GM21529 (cell line): ENCODE measurements at regions not wholly inside any gene's neighbourhood (a gene's known extent, or its start where the extent isn't known, plus 50 kb on each side); places are given as distances from the start of the nearest gene placed in this dataset.
A peak's percentile ranks its signal among the peaks of the same experiment; 100 is the strongest.

Experiments
- ATAC-seq: cut with Tn5 transposase; IDR thresholded peaks from one replicate; pipeline ENCODE4 v1.9.1; 2021; ENCODE audit not compliant: unreplicated experiment

- ATAC-seq: peak; percentile 22
These were observed 146.0 kb upstream of the PLEKHG7 start for GRCh38 chr12:92556637-92557421.

DNA sequence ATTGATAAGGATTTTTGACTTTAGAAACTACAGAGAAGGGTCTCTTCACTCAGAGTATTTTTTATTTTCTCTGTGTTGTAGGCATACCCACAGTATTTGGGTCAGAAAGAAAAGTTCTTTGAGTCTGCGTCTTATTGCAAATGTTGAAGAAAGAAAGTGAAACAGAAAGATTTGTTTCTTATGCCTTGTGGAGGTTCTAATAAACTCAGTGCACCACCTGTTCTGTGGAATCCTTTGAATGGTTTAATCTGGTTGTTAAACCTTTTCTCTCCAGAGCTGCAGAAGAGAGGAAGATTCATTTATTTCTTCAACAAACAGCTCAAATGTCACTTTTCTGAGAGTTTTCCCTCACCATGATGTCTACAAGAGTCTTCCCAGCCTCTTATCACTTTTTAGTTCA, 146.6 kb upstream of the PLEKHG7 start:
- peak; percentile 35 for ATAC-seq

DNA sequence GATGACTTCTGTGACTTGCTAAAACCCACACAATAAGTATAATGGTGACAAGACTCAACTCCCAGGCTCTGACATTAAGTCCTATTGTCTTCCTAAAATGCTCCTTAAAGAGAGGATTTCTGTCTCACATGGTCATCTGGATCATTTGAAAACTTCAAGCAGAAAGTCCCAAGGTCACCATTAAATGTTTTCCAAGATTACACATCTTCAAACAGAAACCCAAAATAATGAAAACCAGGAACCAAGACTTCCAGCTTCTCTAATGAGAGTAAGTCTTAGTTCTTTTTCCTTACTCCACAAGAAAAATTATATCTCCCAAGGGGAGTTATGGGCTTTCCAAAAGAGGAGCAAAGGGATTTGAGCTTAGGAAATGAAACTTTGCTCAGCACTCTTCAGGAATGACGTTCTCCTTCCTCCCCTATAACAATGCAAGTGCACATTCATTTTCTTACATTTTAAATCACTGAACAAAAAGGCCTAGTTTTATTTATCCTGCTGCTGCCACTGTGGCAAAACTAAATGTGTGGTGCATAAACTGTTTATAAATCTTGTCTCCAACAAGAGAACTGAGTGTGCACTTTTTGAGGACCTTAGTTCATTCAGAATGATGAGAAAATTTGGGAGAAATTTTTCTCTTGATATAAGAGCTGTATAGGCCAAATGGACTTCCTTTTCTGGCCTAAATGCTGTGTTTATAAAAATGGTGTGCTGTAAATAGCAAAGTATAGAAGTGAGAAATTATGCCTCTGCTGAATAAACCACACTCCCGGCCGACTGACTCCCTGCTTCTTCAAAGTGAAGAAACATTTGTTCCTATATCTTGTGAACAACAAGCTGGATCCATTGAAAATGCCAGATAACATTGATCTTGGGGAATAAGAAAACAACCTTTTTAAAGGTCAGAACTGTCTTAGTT, 148.4 kb upstream of the PLEKHG7 start:
- ATAC-seq: no peak

- no peak for ATAC-seq
These were observed 149.4 kb upstream of the PLEKHG7 start for GRCh38 chr12:92553389-92553788.

DNA sequence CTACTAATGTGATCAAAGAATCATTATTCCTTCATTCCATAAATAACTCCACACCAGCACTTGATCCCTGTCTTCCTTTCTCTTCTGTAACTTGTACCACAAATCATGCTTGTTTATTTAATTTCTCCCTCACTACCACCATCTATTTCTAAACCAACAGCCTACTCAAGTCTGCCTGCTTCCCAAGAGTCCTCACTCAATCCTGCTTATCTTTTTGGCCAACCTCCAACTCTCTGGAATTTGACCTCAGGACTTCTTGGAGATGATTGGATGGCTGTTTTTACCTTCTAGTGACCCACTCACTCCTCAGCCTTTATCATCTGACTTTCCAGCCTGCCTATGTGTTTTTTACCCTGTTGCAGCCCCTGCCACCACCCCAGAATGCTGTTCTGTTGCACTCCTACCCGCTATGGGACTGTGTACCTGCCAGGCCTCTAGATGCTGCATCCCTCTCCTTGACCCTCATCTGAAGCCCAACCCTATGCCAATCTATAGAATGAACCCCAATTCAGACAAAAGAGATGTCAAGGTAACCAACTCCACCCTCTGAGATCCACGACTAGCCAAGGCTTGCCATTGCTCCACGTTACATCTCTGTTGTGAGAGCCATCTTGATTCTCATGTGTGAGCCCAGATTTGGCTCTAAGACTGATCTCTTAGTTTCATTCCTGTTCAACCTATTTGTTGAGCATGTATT, 150.2 kb upstream of the PLEKHG7 start:
- no peak for ATAC-seq

GRCh38 chr12:92551853-92552397, 150.9 kb upstream of the PLEKHG7 start:
- peak; percentile 75 for ATAC-seq

DNA sequence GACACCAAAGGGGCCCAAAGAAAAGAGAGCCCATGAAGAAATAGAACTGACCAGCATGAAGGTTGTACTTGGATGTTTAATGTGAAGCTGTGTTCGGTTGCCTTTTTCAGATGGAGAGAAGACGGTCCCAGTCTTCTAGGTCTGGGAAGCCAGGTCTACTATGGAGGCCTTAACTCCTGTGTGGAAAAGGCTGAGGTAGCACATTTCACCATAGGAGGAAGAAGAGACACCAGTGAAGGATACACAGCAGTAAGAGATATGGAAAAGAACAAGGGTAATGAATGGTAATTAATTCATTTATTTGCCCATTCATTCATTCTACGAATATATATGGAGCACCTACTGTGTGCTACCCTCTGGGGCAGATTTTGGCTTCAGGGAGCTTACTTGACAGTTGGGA, 151.6 kb upstream of the PLEKHG7 start:
- no peak for ATAC-seq

GRCh38 chr12:92550661-92551060, 152.1 kb upstream of the PLEKHG7 start:
- no peak for ATAC-seq

- ATAC-seq: no peak
These were observed 152.5 kb upstream of the PLEKHG7 start for GRCh38 chr12:92550254-92550653.

DNA sequence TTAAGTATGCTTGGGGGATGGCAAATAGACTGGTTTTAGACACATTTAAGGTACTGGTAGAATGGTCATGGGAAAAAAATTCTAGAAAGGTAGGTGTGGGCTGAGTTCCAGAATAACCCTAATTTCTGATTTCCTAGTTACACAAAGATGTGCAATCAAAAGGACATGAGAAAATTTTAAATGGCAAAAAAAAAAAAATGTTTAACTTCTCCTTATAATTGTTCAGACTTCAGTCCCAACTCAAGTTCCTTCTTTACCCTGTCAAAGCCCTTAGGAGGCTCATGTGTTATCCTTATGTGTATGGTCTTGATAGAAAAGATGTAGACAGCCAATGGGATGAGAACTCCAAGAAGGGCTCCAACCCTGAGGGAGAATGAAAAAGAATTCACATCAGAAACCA, 153.3 kb upstream of the PLEKHG7 start:
- no peak for ATAC-seq

DNA sequence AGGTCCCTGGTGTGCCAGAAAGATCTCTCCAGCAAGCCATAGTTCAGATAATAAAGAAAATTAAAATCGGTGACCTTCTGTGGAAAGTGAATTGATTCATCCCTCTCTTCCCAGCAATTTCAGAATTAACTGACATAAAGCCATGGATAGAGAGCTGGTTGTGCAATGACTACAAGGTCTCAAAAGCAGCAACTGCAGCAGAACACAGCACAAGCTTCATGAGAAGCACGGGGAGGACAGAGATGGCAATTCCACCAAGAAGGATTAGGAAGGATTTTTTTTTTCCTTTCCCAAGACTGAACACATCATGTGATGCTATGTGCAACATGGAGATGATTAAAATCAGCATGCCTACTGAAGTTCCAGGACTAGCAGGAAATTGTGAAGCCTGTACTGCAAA, 154.9 kb upstream of the PLEKHG7 start:
- ATAC-seq: no peak

DNA sequence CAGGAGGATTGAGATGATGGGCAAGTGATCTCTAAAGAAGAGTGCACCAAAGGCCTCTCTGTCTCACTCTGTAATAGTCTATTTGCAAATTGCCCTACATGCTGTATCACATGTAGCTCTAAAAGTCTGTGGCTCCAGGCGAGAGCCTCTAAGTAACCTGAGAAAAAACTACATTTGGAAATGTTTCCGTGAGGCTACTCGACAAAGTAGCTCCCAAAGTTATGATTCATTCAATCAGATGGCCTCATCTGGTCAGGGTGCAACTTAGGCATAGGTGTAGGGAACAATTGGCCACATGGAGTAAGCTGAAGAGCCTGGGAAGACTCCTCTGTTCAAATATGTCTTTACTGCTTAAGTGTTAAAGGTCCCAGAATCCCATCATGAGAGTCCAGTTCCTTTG, 155.4 kb upstream of the PLEKHG7 start:
- ATAC-seq: no peak

GRCh38 chr12:92546635-92547348, 156.0 kb upstream of the PLEKHG7 start:
- ATAC-seq: peak; percentile 66

GRCh38 chr12:92546259-92546634, 156.5 kb upstream of the PLEKHG7 start:
- ATAC-seq: no peak

- no peak for ATAC-seq
These were observed 158.5 kb upstream of the PLEKHG7 start for GRCh38 chr12:92544322-92544721.

DNA sequence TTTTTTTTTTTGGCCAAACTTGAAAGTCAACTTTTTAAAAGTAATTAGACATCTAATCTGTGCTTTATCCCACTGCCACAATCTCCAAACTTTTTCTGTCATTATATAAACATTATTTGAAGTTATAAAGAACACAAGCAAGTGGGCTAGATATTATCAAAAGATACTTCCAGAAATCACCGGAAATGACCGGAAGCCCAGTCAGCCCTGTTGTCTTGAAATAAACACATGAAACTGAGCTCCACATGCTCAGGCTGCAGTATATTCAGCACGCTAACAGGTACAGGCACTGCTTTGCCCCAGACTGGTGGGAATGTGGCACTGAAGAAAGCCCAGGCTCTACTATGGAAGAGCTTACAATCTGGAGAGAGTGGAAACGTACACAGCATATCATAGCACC, 158.9 kb upstream of the PLEKHG7 start:
- ATAC-seq: no peak

GRCh38 chr12:92543359-92543758, 159.4 kb upstream of the PLEKHG7 start:
- ATAC-seq: no peak

DNA sequence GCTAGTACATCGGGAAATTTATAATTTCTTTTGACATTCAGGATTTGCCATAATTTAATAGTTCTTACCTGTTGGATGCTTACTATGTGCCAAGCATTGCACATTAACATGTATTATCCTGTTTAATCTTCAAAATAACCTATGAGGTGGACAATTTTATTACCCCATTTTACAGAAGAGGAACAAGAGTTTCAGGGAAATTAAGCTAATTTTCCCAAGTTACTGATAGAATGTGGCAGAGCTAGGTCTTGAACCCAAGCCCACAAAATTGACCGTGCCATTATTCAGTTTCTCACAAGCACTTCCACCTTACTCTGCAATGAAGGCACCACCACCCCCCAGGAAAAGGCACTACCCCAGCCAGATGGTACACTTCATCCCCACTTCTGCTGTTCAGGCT, 161.1 kb upstream of the PLEKHG7 start:
- no peak for ATAC-seq

DNA sequence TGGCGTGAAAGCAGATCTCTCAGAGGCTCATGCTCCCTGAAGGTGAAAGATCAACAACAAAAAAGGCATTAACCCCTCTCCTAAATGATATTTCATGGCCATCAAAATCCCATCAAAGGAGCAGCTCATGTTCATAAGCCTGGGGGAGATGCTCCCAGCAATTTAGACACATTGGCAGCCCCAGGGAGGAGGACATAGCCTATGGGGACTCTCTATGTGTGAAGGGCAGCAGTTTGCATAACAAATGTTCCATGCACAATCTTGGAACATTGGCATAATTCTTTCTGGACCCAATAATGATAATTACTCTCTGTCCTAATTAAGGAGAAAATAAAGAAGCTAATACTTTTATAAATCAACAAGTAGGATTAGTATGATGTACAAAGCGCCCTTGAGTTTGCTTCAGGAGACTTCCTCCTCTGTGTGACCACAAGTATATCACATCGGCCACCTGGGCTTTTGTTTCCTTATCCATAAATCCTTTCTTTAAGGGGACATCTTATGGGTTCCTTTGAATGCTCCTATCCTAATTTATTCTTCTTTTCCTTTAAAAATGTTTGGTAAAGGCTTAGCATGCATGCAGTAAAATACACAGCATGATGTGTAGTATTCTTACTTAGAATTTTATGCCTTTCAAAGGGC, 161.9 kb upstream of the PLEKHG7 start:
- no peak for ATAC-seq
